Small intestine (tissue), 7 donors: ENCODE measurements at regions not wholly inside any gene's neighbourhood (a gene's known extent, or its start where the extent isn't known, plus 50 kb on each side); places are given as distances from the start of the nearest gene placed in this dataset.

ENCODE experiments used
- DNase-seq, 2 donors: peaks; one replicate each; pipeline versions ENCODE4 v3.0.0 to v3.0.0-alpha.2; 2013
- FAIRE-seq: peaks from 2 replicates; lab custom pipeline; 2012; peaks lifted over from hg19 to GRCh38; lab: Jason Lieb, UNC
- H3K27ac ChIP-seq, 3 donors: one replicate each; pipeline ENCODE4 v1.5.1; 2013; ENCODE audit warnings: low read length in 2 of 3, mild to moderate bottlenecking in 2 of 3, control low read depth in 1 of 3, inconsistent platforms in 1 of 3, low read depth in 1 of 3, moderate library complexity in 1 of 3
- H3K27me3 ChIP-seq, 3 donors: one replicate each; pipeline ENCODE4 v1.6.1; 2013; ENCODE audit warnings: low read length in 3 of 3, inconsistent platforms in 1 of 3; ENCODE audit not compliant: control insufficient read depth in 3 of 3, insufficient read depth in 3 of 3
- H3K36me3 ChIP-seq, 3 donors: one replicate each; pipeline ENCODE4 v1.6.1; 2013; ENCODE audit warnings: low read length in 3 of 3, inconsistent platforms in 1 of 3, low read depth in 1 of 3, mild to moderate bottlenecking in 1 of 3, moderate library complexity in 1 of 3; ENCODE audit not compliant: control insufficient read depth in 3 of 3, insufficient read depth in 2 of 3
- H3K4me1 ChIP-seq, 3 donors: one replicate each; pipeline ENCODE4 v1.6.1; 2013; ENCODE audit warnings: low read length in 2 of 3, inconsistent platforms in 1 of 3, low read depth in 1 of 3, mild to moderate bottlenecking in 1 of 3, moderate library complexity in 1 of 3; ENCODE audit not compliant: control insufficient read depth in 3 of 3, insufficient read depth in 2 of 3
- H3K4me3 ChIP-seq, 3 donors: one replicate each; pipeline ENCODE4 v1.5.1; 2013; ENCODE audit warnings: low read length in 3 of 3, control low read depth in 1 of 3, inconsistent platforms in 1 of 3, low read depth in 1 of 3, mild to moderate bottlenecking in 1 of 3, moderate library complexity in 1 of 3
- H3K9me3 ChIP-seq, 2 donors: one replicate each; pipeline ENCODE4 v1.6.1; 2013; ENCODE audit warnings: low read depth in 1 of 2, low read length in 1 of 2; ENCODE audit not compliant: control insufficient read depth in 2 of 2, insufficient read depth in 1 of 2
- WGBS, 3 donors: extraction: QIAGEN DNeasy Blood & Tissue Kit; methylation state at CpG; one replicate each; pipeline ENCODE4 v1.1.7; 2013; 5-methylcytosine and 5-hydroxymethylcytosine counted together
- donor health status: healthy with polysubstance abuse.
- donor health status: control.
- donor health status: control.
- donor health status: Bipolar disorder and iron deficiency.
- donor health status: healthy.

- no peaks in the 10 kb centered on the region for H3K27me3 ChIP-seq
- whole genome bisulfite sequencing, 3 donors = 78 to 84% (median 81%) methylated on average over 1 of the region's 1 CpG
- H3K27ac ChIP-seq = no peak overlapping the region
- H3K4me1 ChIP-seq = no peaks in the 10 kb centered on the region
- no peak for FAIRE-seq
- H3K4me3 ChIP-seq = no peak overlapping the region
- DNase-seq = no peak
- no peaks in the 10 kb centered on the region for H3K36me3 ChIP-seq
- H3K9me3 ChIP-seq = peaks cover 0 to 12% of the 10 kb centered on the region in 2 donors
These were observed 243.7 kb upstream of the FAR2 start for GRCh38 chr12:28905220-28905955.

- no peaks in the 10 kb centered on the region for H3K27me3 ChIP-seq
- no peak for DNase-seq
- H3K27ac ChIP-seq = no peak overlapping the region
- WGBS, 3 donors = 79 to 81% (median 80%) methylated on average over 1 of the region's 1 CpG
- FAIRE-seq = no peak
- no peaks in the 10 kb centered on the region for H3K4me1 ChIP-seq
- peaks cover 2 to 8% of the 10 kb centered on the region in 2 donors for H3K9me3 ChIP-seq
- no peak overlapping the region for H3K4me3 ChIP-seq
- H3K36me3 ChIP-seq = no peaks in the 10 kb centered on the region
These were observed 240.4 kb upstream of the FAR2 start for GRCh38 chr12:28908646-28909045.

- WGBS, 3 donors = 40 to 70% (median 60%) methylated on average over 1 of the region's 1 CpG
- DNase-seq (no peak), FAIRE-seq (no peak)
- peaks cover 2 to 12% of the 10 kb centered on the region in 2 donors for H3K9me3 ChIP-seq
- H3K27ac ChIP-seq = no peak overlapping the region
- no peaks in the 10 kb centered on the region for H3K36me3 ChIP-seq
- no peak overlapping the region for H3K4me3 ChIP-seq
- H3K4me1 ChIP-seq = no peaks in the 10 kb centered on the region
- no peaks in the 10 kb centered on the region for H3K27me3 ChIP-seq
These were observed 239.8 kb upstream of the FAR2 start for GRCh38 chr12:28909291-28909690.

- DNase-seq (no peak), FAIRE-seq (no peak)
- H3K4me1 ChIP-seq = no peaks in the 10 kb centered on the region
- H3K36me3 ChIP-seq = no peaks in the 10 kb centered on the region
- H3K9me3 ChIP-seq = no peaks in the 10 kb centered on the region
- 56 to 66% (median 65%) methylated on average over 3 of the region's 3 CpGs for WGBS, 3 donors
- no peak overlapping the region for H3K27ac ChIP-seq
- no peak overlapping the region for H3K4me3 ChIP-seq
- H3K27me3 ChIP-seq = no peaks in the 10 kb centered on the region
These were observed 223.2 kb upstream of the FAR2 start for GRCh38 chr12:28925719-28926376.

GRCh38 chr12:28930704-28931103 lies 218.4 kb upstream of the FAR2 start:
- no peaks in the 10 kb centered on the region for H3K4me1 ChIP-seq
- no peaks in the 10 kb centered on the region for H3K9me3 ChIP-seq
- DNase-seq (no peak), FAIRE-seq (no peak)
- 93 to 97% (median 95%) methylated on average over 2 of the region's 2 CpGs for WGBS, 3 donors
- H3K36me3 ChIP-seq = no peaks in the 10 kb centered on the region
- H3K27me3 ChIP-seq = no peaks in the 10 kb centered on the region
- H3K27ac ChIP-seq = no peak overlapping the region
- no peak overlapping the region for H3K4me3 ChIP-seq

GRCh38 chr12:28933176-28933575 lies 215.9 kb upstream of the FAR2 start:
- Histone ChIP-seq H3K27ac (no peak overlapping the region), H3K4me1 (no peaks in the 10 kb centered on the region), H3K4me3 (no peak overlapping the region), H3K36me3 (no peaks in the 10 kb centered on the region), H3K27me3 (no peaks in the 10 kb centered on the region), H3K9me3 (no peaks in the 10 kb centered on the region)
- WGBS, 3 donors = 90 to 96% (median 95%) methylated on average over 1 of the region's 1 CpG
- no peak for DNase-seq
- FAIRE-seq = no peak

- Histone ChIP-seq H3K36me3 (no peaks in the 10 kb centered on the region), H3K4me1 (no peaks in the 10 kb centered on the region), H3K27ac (no peak overlapping the region), H3K4me3 (no peak overlapping the region), H3K9me3 (no peaks in the 10 kb centered on the region), H3K27me3 (no peaks in the 10 kb centered on the region)
- FAIRE-seq (no peak), DNase-seq (no peak)
- 77 to 86% (median 80%) methylated on average over 8 of the region's 8 CpGs for WGBS, 3 donors
These were observed 215.1 kb upstream of the FAR2 start for GRCh38 chr12:28933864-28934527.

GRCh38 chr12:28936221-28936620 lies 212.9 kb upstream of the FAR2 start:
- FAIRE-seq (no peak), DNase-seq (no peak)
- no peak overlapping the region for H3K4me3 ChIP-seq
- no peaks in the 10 kb centered on the region for H3K4me1 ChIP-seq
- no peaks in the 10 kb centered on the region for H3K27me3 ChIP-seq
- H3K36me3 ChIP-seq = no peaks in the 10 kb centered on the region
- WGBS, 3 donors = 63 to 71% (median 69%) methylated on average over 1 of the region's 1 CpG
- H3K27ac ChIP-seq = no peak overlapping the region
- no peaks in the 10 kb centered on the region for H3K9me3 ChIP-seq
